ENCODE measurements at regions not wholly inside any gene's neighbourhood (a gene's known extent, or its start where the extent isn't known, plus 50 kb on each side); places are given as distances from the start of the nearest gene placed in this dataset.

GRCh38 chr19:31678421-31678820, 329.2 kb upstream of the TSHZ3 start:
- TF ChIP-seq CTCF (IDR thresholded peaks at IDR 0.05): no peak
- TF ChIP-seq POLR2A (IDR thresholded peaks at IDR 0.05): no peak
